ENCODE measurements at regions not wholly inside any gene's neighbourhood (a gene's known extent, or its start where the extent isn't known, plus 50 kb on each side); places are given as distances from the start of the nearest gene placed in this dataset.

GRCh38 chr3:194200422-194201081 is 64.6 kb downstream of the HES1 start:
- no peak for TF ChIP-seq CTCF (IDR thresholded peaks at IDR 0.05; ENCODE audit: insufficient read depth, low read length)
- TF ChIP-seq POLR2AphosphoS5 (IDR thresholded peaks at IDR 0.05; ENCODE audit: low read depth): no peak

All from HL-60 (cell line).